ENCODE measurements at regions not wholly inside any gene's neighbourhood (a gene's known extent, or its start where the extent isn't known, plus 50 kb on each side); places are given as distances from the start of the nearest gene placed in this dataset.
"Not testable (repeated sequence)": the region's sequence is repeated elsewhere in the genome, so short reads cannot be mapped to it uniquely, and the experiment has no call there.

DNA sequence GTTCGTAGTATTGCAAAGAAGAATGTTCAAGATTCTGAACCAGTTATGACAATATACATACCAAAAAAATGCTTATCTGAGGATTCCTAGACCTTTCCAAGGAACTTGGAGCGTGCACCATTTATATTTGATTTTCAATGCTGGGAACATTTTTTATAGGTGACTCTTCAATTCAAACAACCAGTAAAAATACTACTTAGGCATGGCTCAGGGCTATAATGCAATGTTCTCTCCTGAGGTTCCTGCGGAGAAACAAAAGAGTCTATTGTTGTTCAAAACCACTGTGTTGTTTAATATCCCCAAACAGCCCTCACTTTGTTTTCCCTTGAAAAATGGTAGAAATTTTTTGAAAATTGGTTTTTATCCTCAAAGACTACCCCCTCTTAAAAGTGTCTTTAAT, 335.7 kb upstream of the IZUMO3 start:
- POLR2A ChIA-PET = no interaction called here
- CTCF ChIA-PET = no interaction called here
- no peak overlapping the region for H3K4me3 ChIP-seq (ENCODE audit: low read depth, low read length)
- no peaks in the 10 kb centered on the region for H3K36me3 ChIP-seq (ENCODE audit: control insufficient read depth in 2 of 2, insufficient read depth in 1 of 2, low read length in 2 of 2)
- no peaks in the 10 kb centered on the region for H3K9me3 ChIP-seq (ENCODE audit: control insufficient read depth, insufficient read depth, low read depth, low read length)
- no peaks in the 10 kb centered on the region for H3K4me1 ChIP-seq (ENCODE audit: control insufficient read depth, insufficient read depth, low read length)
- H3K27ac ChIP-seq (ENCODE audit: extremely low read depth, low read depth, low read length) = no peak overlapping the region
- TF ChIP-seq ZNF510 (tag by site-specific recombination; IDR thresholded peaks at IDR 0.05; ENCODE audit: insufficient replicate concordance) (no peak), ZNF707 (tag by site-specific recombination; IDR thresholded peaks at IDR 0.05) (no peak), GLIS2 (tag by site-specific recombination; IDR thresholded peaks at IDR 0.05) (no peak), ZNF133 (tag by site-specific recombination; IDR thresholded peaks at IDR 0.05) (no peak), ZNF76 (tag by site-specific recombination; IDR thresholded peaks at IDR 0.05; ENCODE audit: borderline replicate concordance, low read depth) (no peak), ZNF211 (tag by site-specific recombination; IDR thresholded peaks at IDR 0.05; ENCODE audit: low read depth) (no peak), ZFP69B (tag by site-specific recombination; IDR thresholded peaks at IDR 0.05) (no peak), ZNF184 (tag by site-specific recombination; IDR thresholded peaks at IDR 0.05) (no peak), ZNF544 (tag by site-specific recombination; IDR thresholded peaks at IDR 0.05) (no peak), ZIC2 (tag by site-specific recombination; IDR thresholded peaks at IDR 0.05) (no peak), ZNF555 (tag by site-specific recombination; conservative IDR thresholded peaks at IDR 0.05) (no peak), ZNF19 (tag by site-specific recombination; IDR thresholded peaks at IDR 0.05; ENCODE audit: low read depth) (no peak), ZNF416 (tag by site-specific recombination; IDR thresholded peaks at IDR 0.05) (no peak), ZNF248 (tag by site-specific recombination; IDR thresholded peaks at IDR 0.05) (no peak), SP3 (tag by site-specific recombination; IDR thresholded peaks at IDR 0.05) (no peak), ZNF843 (tag by site-specific recombination; IDR thresholded peaks at IDR 0.05) (no peak)
- TF ChIP-seq, protein P1, sequence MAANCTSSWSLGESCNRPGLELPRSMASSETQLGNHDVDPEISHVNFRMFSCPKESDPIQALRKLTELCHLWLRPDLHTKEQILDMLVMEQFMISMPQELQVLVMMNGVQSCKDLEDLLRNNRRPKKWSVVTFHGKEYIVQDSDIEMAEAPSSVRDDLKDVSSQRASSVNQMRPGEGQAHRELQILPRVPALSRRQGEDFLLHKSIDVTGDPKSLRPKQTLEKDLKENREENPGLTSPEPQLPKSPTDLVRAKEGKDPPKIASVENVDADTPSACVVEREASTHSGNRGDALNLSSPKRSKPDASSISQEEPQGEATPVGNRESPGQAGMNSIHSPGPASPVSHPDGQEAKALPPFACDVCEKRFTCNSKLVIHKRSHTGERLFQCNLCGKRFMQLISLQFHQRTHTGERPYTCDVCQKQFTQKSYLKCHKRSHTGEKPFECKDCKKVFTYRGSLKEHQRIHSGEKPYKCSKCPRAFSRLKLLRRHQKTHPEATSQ (tag by site-specific recombination; IDR thresholded peaks at IDR 0.05) = no peak

GRCh38 chr9:24879591-24879990, 333.9 kb upstream of the IZUMO3 start:
- Histone ChIP-seq H3K9me3 (ENCODE audit: control insufficient read depth, insufficient read depth, low read depth, low read length) (no peaks in the 10 kb centered on the region), H3K36me3 (ENCODE audit: control insufficient read depth in 2 of 2, insufficient read depth in 1 of 2, low read length in 2 of 2) (no peaks in the 10 kb centered on the region), H3K4me3 (ENCODE audit: low read depth, low read length) (no peak overlapping the region), H3K4me1 (ENCODE audit: control insufficient read depth, insufficient read depth, low read length) (no peaks in the 10 kb centered on the region), H3K27ac (ENCODE audit: extremely low read depth, low read depth, low read length) (no peak overlapping the region)
- CTCF ChIA-PET = interaction anchor here (0.6 kb wide), 1 partner anchor 214 kb away, joined by 5 read pairs; no protein-coding TSS in a partner anchor
- no peak for TF ChIP-seq ZNF513 (tag by site-specific recombination; IDR thresholded peaks at IDR 0.05)
- TF ChIP-seq YY1 (tag by site-specific recombination; IDR thresholded peaks at IDR 0.05) = no peak
- no peak for TF ChIP-seq ZNF121 (tag by site-specific recombination; IDR thresholded peaks at IDR 0.05)
- no peak for TF ChIP-seq YY2 (tag by site-specific recombination; IDR thresholded peaks at IDR 0.05)
- TF ChIP-seq WT1 (tag by site-specific recombination; IDR thresholded peaks at IDR 0.05) = no peak
- no peak for TF ChIP-seq ZNF501 (tag by site-specific recombination; IDR thresholded peaks at IDR 0.05)
- TF ChIP-seq ZNF138 (tag by site-specific recombination; IDR thresholded peaks at IDR 0.05; ENCODE audit: borderline replicate concordance) = no peak
- TF ChIP-seq ZXDB (tag by site-specific recombination; IDR thresholded peaks at IDR 0.05) = no peak
- TF ChIP-seq IKZF3 (tag by site-specific recombination; IDR thresholded peaks at IDR 0.05) = no peak
- POLR2A ChIA-PET = no interaction called here

DNA sequence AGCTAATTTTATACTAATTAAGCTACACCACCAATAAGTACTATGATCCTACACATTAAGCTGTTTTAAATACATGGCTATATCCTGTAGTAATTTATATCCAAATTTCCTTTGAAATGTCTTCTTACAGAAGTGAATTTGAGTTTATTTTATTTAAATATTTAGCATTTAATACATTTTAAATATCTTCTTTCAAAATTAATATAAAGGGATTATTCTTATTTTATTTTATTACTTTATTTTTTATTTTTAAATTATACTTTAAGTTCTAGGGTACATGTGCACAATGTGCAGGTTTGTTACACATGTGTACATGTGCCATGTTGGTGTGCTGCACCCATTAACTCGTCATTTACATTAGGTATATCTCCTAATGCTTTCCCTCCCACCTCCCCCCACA, 310.9 kb upstream of the IZUMO3 start:
- H3K36me3 ChIP-seq (ENCODE audit: control insufficient read depth in 2 of 2, insufficient read depth in 1 of 2, low read length in 2 of 2); CTCF ChIA-PET; POLR2A ChIA-PET; H3K9me3 ChIP-seq (ENCODE audit: control insufficient read depth, insufficient read depth, low read depth, low read length); H3K4me1 ChIP-seq (ENCODE audit: control insufficient read depth, insufficient read depth, low read length); H3K4me3 ChIP-seq (ENCODE audit: low read depth, low read length); H3K27ac ChIP-seq (ENCODE audit: extremely low read depth, low read depth, low read length): not testable (repeated sequence)

All from HEK293 (cell line).